Loucy (cell line): ENCODE measurements at regions not wholly inside any gene's neighbourhood (a gene's known extent, or its start where the extent isn't known, plus 50 kb on each side); places are given as distances from the start of the nearest gene placed in this dataset.

Source experiments
- H2AFZ ChIP-seq: fragments of 200-600 bp; sonication (generic); 2 replicates; pipeline ENCODE4 v1.6.0; 2016; ENCODE audit warnings: antibody characterized with exemption, mild to moderate bottlenecking, low read length, moderate library complexity
- H3F3A ChIP-seq: fragments of 200-600 bp; 2 replicates; pipeline ENCODE4 v1.6.0; 2016; ENCODE audit warnings: antibody characterized with exemption, low read depth, mild to moderate bottlenecking
- H3K27me3 ChIP-seq: fragments of 200-600 bp; sonication (generic); 2 replicates; pipeline ENCODE4 v1.6.1; 2014; ENCODE audit warnings: low read length, mild to moderate bottlenecking; ENCODE audit not compliant: insufficient read depth, poor library complexity, severe bottlenecking
- H3K36me3 ChIP-seq: fragments of 200-600 bp; sonication (generic); 2 replicates; pipeline ENCODE4 v1.6.1; 2016; ENCODE audit warnings: low read length; ENCODE audit not compliant: insufficient read depth
- H3K4me1 ChIP-seq: fragments of 200-600 bp; sonication (generic); 2 replicates; pipeline ENCODE4 v1.5.1; 2014; ENCODE audit warnings: low read length, mild to moderate bottlenecking; ENCODE audit not compliant: insufficient read depth, poor library complexity, severe bottlenecking
- H3K4me2 ChIP-seq: fragments of 200-600 bp; sonication (generic); 2 replicates; pipeline ENCODE4 v1.6.0; 2014; ENCODE audit warnings: antibody characterized with exemption, low read length, low read depth, mild to moderate bottlenecking; ENCODE audit not compliant: poor library complexity, severe bottlenecking
- H3K4me3 ChIP-seq: fragments of 200-600 bp; sonication (generic); 2 replicates; pipeline ENCODE4 v1.5.1; 2014; ENCODE audit warnings: low read length, mild to moderate bottlenecking, mixed read lengths; ENCODE audit not compliant: poor library complexity, severe bottlenecking
- H3K79me2 ChIP-seq: fragments of 200-600 bp; sonication (generic); 2 replicates; pipeline ENCODE4 v1.6.1; 2014; ENCODE audit warnings: low read length; ENCODE audit not compliant: insufficient read depth
- H3K9ac ChIP-seq: fragments of 200-600 bp; sonication (generic); 2 replicates; pipeline ENCODE4 v1.6.0; 2014; ENCODE audit warnings: mild to moderate bottlenecking, low read depth, low read length, moderate library complexity; ENCODE audit not compliant: poor library complexity, severe bottlenecking
- H3K9me2 ChIP-seq: fragments of 200-600 bp; sonication (generic); replicated peaks from 2 replicates; pipeline ENCODE4 v1.6.1; 2016; ENCODE audit warnings: low read depth, low read length, mixed read lengths
- H3K9me3 ChIP-seq: fragments of 200-600 bp; sonication (generic); 2 replicates; pipeline ENCODE4 v1.6.1; 2014; ENCODE audit warnings: mild to moderate bottlenecking, antibody characterized with exemption, low read length, low read depth; ENCODE audit not compliant: insufficient read depth
- H4K20me1 ChIP-seq: fragments of 200-600 bp; sonication (generic); 2 replicates; pipeline ENCODE4 v1.6.0; 2014; ENCODE audit warnings: antibody characterized with exemption, low read length, mild to moderate bottlenecking; ENCODE audit not compliant: insufficient read depth, poor library complexity, severe bottlenecking
- CTCF ChIP-seq: fragments of 200-600 bp; sonication (generic); conservative IDR thresholded peaks from 2 replicates; pipeline ENCODE4 v1.5.1; 2014; ENCODE audit warnings: mild to moderate bottlenecking, antibody characterized with exemption, low read length
- EZH2phosphoT487 ChIP-seq: fragments of 200-600 bp; IDR thresholded peaks from 2 replicates; pipeline ENCODE4 v1.6.1; 2018; ENCODE audit warnings: antibody characterized with exemption, mild to moderate bottlenecking, moderate library complexity, borderline replicate concordance

- H3K79me2 ChIP-seq = no peaks in the 10 kb centered on the region
- H3K36me3 ChIP-seq = no peaks in the 10 kb centered on the region
- H3F3A ChIP-seq = no peaks in the 10 kb centered on the region
- H4K20me1 ChIP-seq = no peaks in the 10 kb centered on the region
- no peaks in the 10 kb centered on the region for H3K27me3 ChIP-seq
- no peak overlapping the region for H3K9ac ChIP-seq
- no peak overlapping the region for H3K4me2 ChIP-seq
- H3K4me1 ChIP-seq = no peaks in the 10 kb centered on the region
- H3K9me2 ChIP-seq = no peaks in the 10 kb centered on the region
- TF ChIP-seq CTCF (no peak), EZH2phosphoT487 (no peak)
- no peaks in the 10 kb centered on the region for H3K9me3 ChIP-seq
- H3K4me3 ChIP-seq = no peak overlapping the region
- no peak overlapping the region for H2AFZ ChIP-seq
Observed at GRCh38 chr4:130335417-130336194, 1239.7 kb downstream of the C4orf33 start.

- Histone ChIP-seq H3K36me3 (no peaks in the 10 kb centered on the region), H4K20me1 (no peaks in the 10 kb centered on the region), H3K9me2 (no peaks in the 10 kb centered on the region), H3F3A (no peaks in the 10 kb centered on the region), H3K9ac (no peak overlapping the region), H3K4me1 (no peaks in the 10 kb centered on the region), H3K79me2 (no peaks in the 10 kb centered on the region), H3K4me2 (no peak overlapping the region), H3K4me3 (no peak overlapping the region), H3K9me3 (no peaks in the 10 kb centered on the region), H3K27me3 (no peaks in the 10 kb centered on the region), H2AFZ (no peak overlapping the region)
- peak; percentile 60 for TF ChIP-seq CTCF
- no peak for TF ChIP-seq EZH2phosphoT487
Observed at GRCh38 chr4:130336585-130337217, 1240.7 kb downstream of the C4orf33 start.

GRCh38 chr4:130338851-130339250, 1242.9 kb downstream of the C4orf33 start:
- H3K4me2 ChIP-seq = no peak overlapping the region
- no peaks in the 10 kb centered on the region for H3K27me3 ChIP-seq
- no peaks in the 10 kb centered on the region for H3K9me3 ChIP-seq
- TF ChIP-seq EZH2phosphoT487 = no peak
- no peak for TF ChIP-seq CTCF
- H3K4me1 ChIP-seq = no peaks in the 10 kb centered on the region
- H2AFZ ChIP-seq = no peak overlapping the region
- no peaks in the 10 kb centered on the region for H3K9me2 ChIP-seq
- no peaks in the 10 kb centered on the region for H3F3A ChIP-seq
- H3K79me2 ChIP-seq = no peaks in the 10 kb centered on the region
- H3K4me3 ChIP-seq = no peak overlapping the region
- no peak overlapping the region for H3K9ac ChIP-seq
- H3K36me3 ChIP-seq = no peaks in the 10 kb centered on the region
- no peaks in the 10 kb centered on the region for H4K20me1 ChIP-seq
